OCI-LY1 (cell line): ENCODE measurements at regions not wholly inside any gene's neighbourhood (a gene's known extent, or its start where the extent isn't known, plus 50 kb on each side); places are given as distances from the start of the nearest gene placed in this dataset.

Source experiments
- H2AFZ ChIP-seq: fragments of 200-600 bp; sonication (generic), shearing (Covaris generic); 2 replicates; pipeline ENCODE4 v1.6.0; 2014; ENCODE audit warnings: antibody characterized with exemption, mild to moderate bottlenecking, low read length
- H3F3A ChIP-seq: fragments of 200-600 bp; sonication (generic), shearing (Covaris generic); 2 replicates; pipeline ENCODE4 v1.6.0; 2014; ENCODE audit warnings: mild to moderate bottlenecking, antibody characterized with exemption, low read length, moderate library complexity; ENCODE audit not compliant: insufficient read depth
- H3K27ac ChIP-seq: fragments of 200-600 bp; sonication (generic); 2 replicates; pipeline ENCODE4 v1.5.1; 2014; ENCODE audit warnings: low read length, mixed run types, mild to moderate bottlenecking, low read depth; ENCODE audit not compliant: poor library complexity, severe bottlenecking
- H3K27me3 ChIP-seq: fragments of 200-600 bp; sonication (generic); 2 replicates; pipeline ENCODE4 v1.6.0; 2014; ENCODE audit warnings: antibody characterized with exemption, mild to moderate bottlenecking, low read length, moderate library complexity; ENCODE audit not compliant: insufficient read depth
- H3K36me3 ChIP-seq: fragments of 200-600 bp; sonication (generic); 2 replicates; pipeline ENCODE4 v1.6.1; 2014; ENCODE audit warnings: mild to moderate bottlenecking, antibody characterized with exemption, low read length, moderate library complexity, mixed read lengths; ENCODE audit not compliant: insufficient read depth
- H3K4me1 ChIP-seq: fragments of 200-600 bp; sonication (generic); 2 replicates; pipeline ENCODE4 v1.5.1; 2014; ENCODE audit warnings: mild to moderate bottlenecking, low read length, moderate library complexity; ENCODE audit not compliant: insufficient read depth, severe bottlenecking
- H3K4me2 ChIP-seq: fragments of 200-600 bp; sonication (generic), shearing (Covaris generic); 2 replicates; pipeline ENCODE4 v1.6.1; 2014; ENCODE audit warnings: low read length
- H3K4me3 ChIP-seq: fragments of 200-600 bp; sonication (generic); 2 replicates; pipeline ENCODE4 v1.5.1; 2014; ENCODE audit warnings: low read length, low read depth, mild to moderate bottlenecking, mixed read lengths; ENCODE audit not compliant: poor library complexity, severe bottlenecking
- H3K79me2 ChIP-seq: fragments of 200-600 bp; shearing (Covaris generic); 2 replicates; pipeline ENCODE4 v1.6.1; 2016; ENCODE audit warnings: mixed run types, low read length, mixed read lengths; ENCODE audit not compliant: insufficient read depth
- H3K9ac ChIP-seq: fragments of 200-600 bp; sonication (generic), shearing (Covaris generic); 2 replicates; pipeline ENCODE4 v1.6.1; 2014; ENCODE audit warnings: mild to moderate bottlenecking, low read length, mixed read lengths
- H3K9me2 ChIP-seq: fragments of 200-600 bp; sonication (generic), shearing (Covaris generic); 2 replicates; pipeline ENCODE4 v1.6.1; 2014; ENCODE audit warnings: low read depth, mild to moderate bottlenecking, low read length, mixed read lengths
- H3K9me3 ChIP-seq: fragments of 200-600 bp; shearing (Covaris generic); 2 replicates; pipeline ENCODE4 v1.6.1; 2014; ENCODE audit warnings: low read length, mixed read lengths
- H4K20me1 ChIP-seq: fragments of 200-600 bp; sonication (generic), shearing (Covaris generic); 2 replicates; pipeline ENCODE4 v1.6.0; 2016; ENCODE audit warnings: mild to moderate bottlenecking, low read length; ENCODE audit not compliant: insufficient read depth
- EZH2 ChIP-seq: fragments of 200-600 bp; sonication (generic), shearing (Covaris generic); IDR thresholded peaks from 2 replicates; pipeline ENCODE4 v1.8.0; 2017; ENCODE audit warnings: borderline replicate concordance, mixed run types, mild to moderate bottlenecking, antibody characterized with exemption, low read length, moderate library complexity, mixed read lengths
- TF ChIP-seq, protein P1 (sequence below): fragments of 200-600 bp; sonication (generic), shearing (Covaris generic); IDR thresholded peaks from 2 replicates; pipeline ENCODE4 v1.5.1; 2017; ENCODE audit warnings: mild to moderate bottlenecking, antibody characterized with exemption, low read length, moderate library complexity, mixed read lengths

DNA sequence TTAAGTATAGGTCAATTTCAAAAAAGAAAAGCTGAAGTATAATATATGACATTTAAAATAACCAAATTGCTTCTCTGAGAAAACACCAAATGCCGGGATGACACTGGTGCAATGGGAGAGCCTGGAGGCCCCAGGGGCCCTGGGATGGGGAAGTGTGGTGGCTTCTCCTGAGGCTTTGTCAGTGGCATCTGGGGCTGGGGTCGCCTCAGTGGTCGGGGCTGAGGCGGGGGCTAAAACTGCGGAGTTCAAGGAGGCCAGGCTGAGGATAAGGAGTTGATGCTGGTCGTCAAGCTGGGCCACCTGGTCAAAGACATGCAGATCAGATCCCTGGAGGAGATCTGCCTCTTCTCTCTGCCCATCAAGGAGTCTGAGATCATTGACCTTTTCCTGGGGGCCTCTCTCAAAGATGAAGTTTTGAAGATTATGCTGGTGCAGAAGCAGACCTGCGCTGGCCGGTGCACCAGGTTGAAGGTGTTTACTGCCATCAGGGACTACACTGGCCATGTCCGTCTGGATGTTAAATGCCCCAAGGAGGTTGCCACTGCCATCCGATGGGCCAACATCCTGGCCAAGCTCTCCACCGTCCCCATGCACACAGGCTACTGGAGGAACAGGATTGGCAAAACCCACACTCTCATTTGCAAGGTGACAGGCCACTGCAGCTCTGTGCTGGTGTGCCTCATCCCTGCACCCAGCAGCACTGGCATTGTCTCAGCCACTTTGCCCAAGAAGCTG, 660.1 kb upstream of the CCDC179 start:
- no peaks in the 10 kb centered on the region for H3K9me3 ChIP-seq
- H3K27me3 ChIP-seq, result no peaks in the 10 kb centered on the region
- H3F3A ChIP-seq, result no peaks in the 10 kb centered on the region
- no peaks in the 10 kb centered on the region for H4K20me1 ChIP-seq
- no peaks in the 10 kb centered on the region for H3K9me2 ChIP-seq
- no peak overlapping the region for H3K4me3 ChIP-seq
- TF ChIP-seq, protein P1, sequence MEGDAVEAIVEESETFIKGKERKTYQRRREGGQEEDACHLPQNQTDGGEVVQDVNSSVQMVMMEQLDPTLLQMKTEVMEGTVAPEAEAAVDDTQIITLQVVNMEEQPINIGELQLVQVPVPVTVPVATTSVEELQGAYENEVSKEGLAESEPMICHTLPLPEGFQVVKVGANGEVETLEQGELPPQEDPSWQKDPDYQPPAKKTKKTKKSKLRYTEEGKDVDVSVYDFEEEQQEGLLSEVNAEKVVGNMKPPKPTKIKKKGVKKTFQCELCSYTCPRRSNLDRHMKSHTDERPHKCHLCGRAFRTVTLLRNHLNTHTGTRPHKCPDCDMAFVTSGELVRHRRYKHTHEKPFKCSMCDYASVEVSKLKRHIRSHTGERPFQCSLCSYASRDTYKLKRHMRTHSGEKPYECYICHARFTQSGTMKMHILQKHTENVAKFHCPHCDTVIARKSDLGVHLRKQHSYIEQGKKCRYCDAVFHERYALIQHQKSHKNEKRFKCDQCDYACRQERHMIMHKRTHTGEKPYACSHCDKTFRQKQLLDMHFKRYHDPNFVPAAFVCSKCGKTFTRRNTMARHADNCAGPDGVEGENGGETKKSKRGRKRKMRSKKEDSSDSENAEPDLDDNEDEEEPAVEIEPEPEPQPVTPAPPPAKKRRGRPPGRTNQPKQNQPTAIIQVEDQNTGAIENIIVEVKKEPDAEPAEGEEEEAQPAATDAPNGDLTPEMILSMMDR, result no peak
- TF ChIP-seq EZH2, result no peak
- no peaks in the 10 kb centered on the region for H3K4me1 ChIP-seq
- H3K36me3 ChIP-seq, result no peaks in the 10 kb centered on the region
- H3K9ac ChIP-seq, result no peak overlapping the region
- H3K79me2 ChIP-seq, result no peaks in the 10 kb centered on the region
- H3K27ac ChIP-seq, result no peak overlapping the region
- no peak overlapping the region for H2AFZ ChIP-seq
- H3K4me2 ChIP-seq, result no peak overlapping the region

DNA sequence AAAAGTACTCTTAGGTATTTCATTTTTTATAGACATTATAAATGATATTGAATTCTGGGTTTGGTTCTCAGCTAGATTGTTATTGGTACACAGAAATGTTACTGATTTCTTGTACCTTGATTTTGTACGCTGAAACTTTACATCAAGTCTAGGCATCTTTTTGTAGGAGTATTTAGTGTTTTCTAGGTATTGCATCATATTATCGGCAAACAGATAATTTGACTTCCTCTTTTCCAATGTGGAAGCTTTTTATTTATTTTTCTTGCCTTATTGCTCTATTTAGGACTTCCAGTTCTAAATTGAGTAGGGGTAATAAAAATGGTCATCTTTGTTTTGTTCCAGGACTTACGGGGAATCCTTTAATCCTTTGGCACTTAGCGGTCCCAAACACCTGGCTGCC, 676.6 kb upstream of the CCDC179 start:
- TF ChIP-seq EZH2, result no peak
- TF ChIP-seq, protein P1, result no peak
- no peak overlapping the region for H3K9ac ChIP-seq

GRCh38 chr11:23539556-23539955, 679.3 kb upstream of the CCDC179 start:
- no peak overlapping the region for H3K4me3 ChIP-seq
- no peaks in the 10 kb centered on the region for H3F3A ChIP-seq
- no peaks in the 10 kb centered on the region for H4K20me1 ChIP-seq
- no peak overlapping the region for H3K4me2 ChIP-seq
- no peaks in the 10 kb centered on the region for H3K9me3 ChIP-seq
- H3K27me3 ChIP-seq, result no peaks in the 10 kb centered on the region
- TF ChIP-seq, protein P1, result no peak
- no peak for TF ChIP-seq EZH2
- no peaks in the 10 kb centered on the region for H3K36me3 ChIP-seq
- no peaks in the 10 kb centered on the region for H3K79me2 ChIP-seq
- H3K9me2 ChIP-seq, result no peaks in the 10 kb centered on the region
- H2AFZ ChIP-seq, result no peak overlapping the region
- no peak overlapping the region for H3K27ac ChIP-seq
- H3K4me1 ChIP-seq, result no peaks in the 10 kb centered on the region
- no peak overlapping the region for H3K9ac ChIP-seq

More for the DNA sequence above, 676.6 kb upstream of the CCDC179 start:
- Histone ChIP-seq H3K4me3 (no peak overlapping the region), H3K27me3 (no peaks in the 10 kb centered on the region), H3F3A (no peaks in the 10 kb centered on the region), H3K4me2 (no peak overlapping the region), H3K27ac (no peak overlapping the region), H3K4me1 (no peaks in the 10 kb centered on the region), H2AFZ (no peak overlapping the region), H3K9me3 (no peaks in the 10 kb centered on the region), H4K20me1 (no peaks in the 10 kb centered on the region), H3K36me3 (no peaks in the 10 kb centered on the region), H3K9me2 (no peaks in the 10 kb centered on the region), H3K79me2 (no peaks in the 10 kb centered on the region)
